ENCODE measurements at regions not wholly inside any gene's neighbourhood (a gene's known extent, or its start where the extent isn't known, plus 50 kb on each side); places are given as distances from the start of the nearest gene placed in this dataset.

GRCh38 chr13:109575821-109576220 lies 210.6 kb downstream of the IRS2 start:
- TF ChIP-seq CTCF (IDR thresholded peaks at IDR 0.05 in 8 of 11, conservative IDR thresholded peaks at IDR 0.05 in 3 of 11) (no peak), POLR2A (IDR thresholded peaks at IDR 0.05) (no peak)

Data from spleen (tissue), 7 donors.